Uterus (tissue), 2 donors: ENCODE measurements at regions not wholly inside any gene's neighbourhood (a gene's known extent, or its start where the extent isn't known, plus 50 kb on each side); places are given as distances from the start of the nearest gene placed in this dataset.

Experiments used
- POLR2A ChIP-seq, 2 donors: fragments of 450-650 bp; IDR thresholded peaks; one replicate each; pipeline ENCODE4 v1.6.1; 2016; ENCODE audit warnings: antibody characterized with exemption in 2 of 2, mild to moderate bottlenecking in 1 of 2, moderate library complexity in 1 of 2
- TF ChIP-seq, protein P1 (sequence below), 4 experiments: fragments of 200-600 bp in 2 of 4; fragments of 450-650 bp in 2 of 4; sonication (generic) in 2 of 4; IDR thresholded peaks; one replicate each; pipeline ENCODE4 v1.5.1; 2016 to 2019; ENCODE audit warnings: antibody characterized with exemption in 4 of 4, mild to moderate bottlenecking in 2 of 4, moderate library complexity in 1 of 4

- TF ChIP-seq, protein P1, sequence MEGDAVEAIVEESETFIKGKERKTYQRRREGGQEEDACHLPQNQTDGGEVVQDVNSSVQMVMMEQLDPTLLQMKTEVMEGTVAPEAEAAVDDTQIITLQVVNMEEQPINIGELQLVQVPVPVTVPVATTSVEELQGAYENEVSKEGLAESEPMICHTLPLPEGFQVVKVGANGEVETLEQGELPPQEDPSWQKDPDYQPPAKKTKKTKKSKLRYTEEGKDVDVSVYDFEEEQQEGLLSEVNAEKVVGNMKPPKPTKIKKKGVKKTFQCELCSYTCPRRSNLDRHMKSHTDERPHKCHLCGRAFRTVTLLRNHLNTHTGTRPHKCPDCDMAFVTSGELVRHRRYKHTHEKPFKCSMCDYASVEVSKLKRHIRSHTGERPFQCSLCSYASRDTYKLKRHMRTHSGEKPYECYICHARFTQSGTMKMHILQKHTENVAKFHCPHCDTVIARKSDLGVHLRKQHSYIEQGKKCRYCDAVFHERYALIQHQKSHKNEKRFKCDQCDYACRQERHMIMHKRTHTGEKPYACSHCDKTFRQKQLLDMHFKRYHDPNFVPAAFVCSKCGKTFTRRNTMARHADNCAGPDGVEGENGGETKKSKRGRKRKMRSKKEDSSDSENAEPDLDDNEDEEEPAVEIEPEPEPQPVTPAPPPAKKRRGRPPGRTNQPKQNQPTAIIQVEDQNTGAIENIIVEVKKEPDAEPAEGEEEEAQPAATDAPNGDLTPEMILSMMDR (IDR thresholded peaks at IDR 0.05) = no peak
- no peak for TF ChIP-seq POLR2A (IDR thresholded peaks at IDR 0.05)
Observed at GRCh38 chr15:48061605-48062004, 59.2 kb upstream of the SLC24A5 start.
